NCI-H2081 treated with DMSO at 0.1 percent for 48 hours (cell line): ENCODE measurements at regions not wholly inside any gene's neighbourhood (a gene's known extent, or its start where the extent isn't known, plus 50 kb on each side); places are given as distances from the start of the nearest gene placed in this dataset.

Experiments
- DNase-seq: peaks from one replicate; lab custom pipeline; 2025; lab: John Stamatoyannopoulos, UW

DNA sequence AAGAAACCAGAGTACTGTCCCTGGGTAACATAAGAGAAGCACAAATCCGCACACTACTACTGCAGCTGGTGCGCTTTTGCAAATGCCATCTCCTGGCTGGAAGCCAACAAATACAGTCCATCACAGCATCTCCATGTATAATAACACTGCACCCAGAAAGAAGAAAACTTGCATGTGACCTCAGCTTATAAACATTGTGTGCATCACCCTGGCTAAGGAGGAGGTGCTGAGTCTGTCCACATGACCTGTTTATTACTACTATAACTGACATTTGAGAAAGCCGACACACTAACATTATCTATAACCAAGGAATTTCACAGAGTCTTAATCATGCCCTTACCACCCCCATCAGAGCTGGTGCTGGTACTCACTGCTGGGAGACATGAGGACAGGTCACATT lies 516.8 kb downstream of the CFAP47 start:
- DNase-seq, result no peak

DNA sequence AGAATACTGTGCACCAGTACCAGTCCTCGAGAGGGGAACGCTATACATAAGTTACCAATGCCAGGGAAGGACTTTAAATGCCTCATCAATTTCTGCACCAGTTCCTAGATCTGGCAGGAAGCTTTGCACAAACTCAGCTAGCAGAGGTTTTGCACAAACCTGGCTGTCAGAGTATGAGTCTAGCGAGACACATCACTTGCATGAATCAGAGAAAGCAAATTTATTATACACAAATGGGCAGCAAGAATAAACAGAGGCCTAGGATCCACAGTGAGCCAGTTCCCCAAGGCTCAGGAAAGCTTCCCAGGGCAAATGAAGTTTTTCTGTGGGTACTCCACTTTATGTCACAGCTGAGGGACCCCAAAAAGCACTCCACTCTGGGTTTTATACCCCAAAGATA lies 523.5 kb downstream of the CFAP47 start:
- no peak for DNase-seq

DNA sequence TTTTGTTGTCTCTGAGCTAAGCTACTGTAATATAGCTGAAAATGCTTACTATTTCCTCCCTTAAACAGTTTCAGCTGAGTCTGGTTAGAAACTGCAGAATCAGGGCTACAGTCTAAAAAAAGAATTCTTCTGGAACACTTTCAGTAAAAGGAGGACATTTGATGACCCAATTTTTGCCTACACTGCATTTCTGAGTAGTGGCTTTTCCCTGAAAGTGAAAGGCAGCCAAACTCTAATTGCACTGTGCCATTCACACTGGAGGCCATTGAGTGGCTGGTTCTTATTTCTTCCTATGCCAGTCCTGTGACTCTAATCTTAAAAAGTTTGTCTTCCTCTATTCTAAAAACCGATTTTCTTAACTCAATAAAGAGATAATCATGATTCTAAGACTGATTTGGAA lies 526.0 kb downstream of the CFAP47 start:
- no peak for DNase-seq

DNA sequence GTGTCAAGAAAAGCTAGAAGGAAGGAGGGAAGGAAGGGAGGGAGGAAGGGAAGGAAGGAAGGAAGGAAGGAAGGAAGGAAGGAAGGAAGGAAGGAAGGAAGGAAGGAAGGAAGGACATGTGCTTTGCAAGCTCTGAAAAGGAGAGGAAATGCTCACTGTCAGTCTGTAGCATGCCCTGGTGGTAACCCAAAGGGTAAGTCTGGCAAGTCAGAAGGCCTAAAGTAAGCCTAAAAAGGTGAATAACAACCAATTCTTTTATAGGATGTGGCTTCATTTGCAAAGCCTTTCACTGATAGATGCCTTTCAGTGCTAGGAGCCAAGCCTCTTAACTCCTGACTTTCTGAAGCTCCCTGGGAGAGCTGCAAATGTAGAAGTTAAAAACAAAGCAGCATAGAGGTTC lies 542.6 kb downstream of the CFAP47 start:
- DNase-seq, result no peak

DNA sequence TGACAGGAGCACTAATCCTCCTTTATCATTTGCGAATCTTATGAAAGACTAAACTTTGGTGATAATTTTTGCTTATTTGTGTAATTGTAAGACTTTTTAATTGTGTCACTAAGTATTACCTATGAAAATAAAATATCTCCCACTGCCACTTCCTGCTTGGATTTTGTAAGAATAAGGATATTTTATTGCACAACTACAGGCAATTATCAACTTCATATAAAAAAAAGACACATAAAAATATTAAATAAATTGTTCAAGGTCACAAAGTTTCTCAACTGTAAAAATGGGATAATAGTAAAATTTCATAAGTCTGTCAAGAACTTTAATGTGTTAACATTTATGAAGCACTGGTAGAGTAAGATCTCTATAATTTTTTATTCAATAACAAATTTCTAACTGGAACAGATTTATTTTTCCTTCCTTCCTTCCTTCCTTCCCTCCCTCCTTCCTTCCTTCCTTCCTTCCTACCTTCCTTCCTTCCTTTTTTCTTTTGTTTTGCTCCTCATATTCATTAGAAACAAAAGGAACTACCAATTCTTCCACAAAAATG lies 527.6 kb upstream of the FAM47C start:
- no peak for DNase-seq

DNA sequence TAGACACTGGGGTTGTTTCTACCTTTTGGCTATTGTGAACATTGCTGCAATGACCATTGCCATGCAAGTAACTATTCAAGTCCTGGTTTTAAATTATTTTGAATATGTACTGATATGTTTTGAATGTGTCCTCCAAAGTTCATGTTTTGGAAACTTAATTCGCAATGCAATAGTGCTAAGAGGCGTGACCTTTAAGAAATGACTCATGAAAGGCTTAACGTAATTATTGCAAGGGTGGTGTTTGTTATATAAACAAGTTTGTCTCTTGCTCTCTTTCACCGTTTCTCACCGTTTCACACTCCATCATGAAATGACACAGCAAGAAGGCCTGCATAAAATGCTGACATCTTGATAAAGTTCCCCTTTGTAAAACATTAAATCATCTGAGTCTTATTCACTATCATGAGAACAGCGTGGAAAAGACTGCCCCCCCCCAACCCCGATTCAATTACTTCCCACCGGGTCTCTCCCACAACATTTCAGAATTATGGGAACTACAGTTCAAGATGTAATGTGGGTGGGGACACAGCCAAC lies 506.9 kb upstream of the FAM47C start:
- no peak for DNase-seq

DNA sequence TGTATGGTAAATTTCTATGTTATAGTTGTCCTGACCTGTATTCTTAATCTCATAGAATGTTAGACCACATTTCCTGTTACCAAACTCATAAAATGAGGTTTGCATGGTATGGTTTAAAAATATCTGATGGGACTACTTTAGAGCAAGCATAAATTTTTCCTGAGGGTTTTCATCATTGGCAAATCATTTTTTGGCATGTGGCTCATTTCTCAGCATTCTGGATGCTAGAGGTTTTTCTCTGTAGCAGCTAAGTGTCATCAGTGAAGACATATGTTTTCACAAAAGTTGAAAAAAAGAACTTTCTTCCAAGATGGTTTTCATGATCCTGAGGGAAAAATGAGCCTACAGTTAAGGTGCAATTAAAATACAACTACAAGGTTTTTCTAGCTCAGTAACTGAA lies 503.5 kb upstream of the FAM47C start:
- no peak for DNase-seq

DNA sequence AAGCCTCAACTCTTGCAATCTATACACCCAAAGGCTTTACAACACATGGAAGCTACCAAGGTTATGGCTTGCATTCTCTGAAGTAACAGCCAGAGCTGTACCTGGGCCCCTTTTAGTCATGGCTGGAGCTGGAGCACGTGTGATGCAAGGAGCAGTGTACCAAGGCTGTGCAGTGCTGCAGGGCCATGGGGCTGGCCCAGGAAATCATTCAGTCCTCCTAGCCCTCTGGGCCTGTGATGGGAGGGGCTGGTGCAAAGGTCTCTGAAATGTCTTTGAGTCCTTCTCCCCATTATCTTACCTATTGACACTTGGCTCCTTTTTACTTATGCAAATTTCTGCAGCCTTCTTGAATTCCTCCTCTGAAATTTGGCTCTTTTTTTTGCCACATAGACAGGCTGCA lies 500.1 kb upstream of the FAM47C start:
- no peak for DNase-seq

DNA sequence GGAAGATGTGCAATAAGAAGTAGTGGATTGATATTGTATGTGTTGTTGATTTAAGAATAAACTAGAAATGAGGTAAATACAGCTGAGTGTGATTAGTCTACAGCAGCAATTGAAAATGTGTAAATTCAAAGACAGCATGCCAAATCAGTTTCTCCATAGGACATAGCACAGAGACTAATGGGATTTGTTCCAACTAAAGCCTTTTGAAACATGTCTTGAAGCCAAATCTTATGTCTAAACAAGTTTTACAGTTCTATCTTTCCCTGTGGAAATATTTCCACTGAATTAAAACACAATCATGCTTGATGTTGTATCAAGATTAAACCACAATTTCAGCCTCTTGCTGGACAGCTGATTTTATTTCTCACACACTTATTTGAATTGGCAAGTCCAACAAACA lies 497.4 kb upstream of the FAM47C start:
- no peak for DNase-seq

DNA sequence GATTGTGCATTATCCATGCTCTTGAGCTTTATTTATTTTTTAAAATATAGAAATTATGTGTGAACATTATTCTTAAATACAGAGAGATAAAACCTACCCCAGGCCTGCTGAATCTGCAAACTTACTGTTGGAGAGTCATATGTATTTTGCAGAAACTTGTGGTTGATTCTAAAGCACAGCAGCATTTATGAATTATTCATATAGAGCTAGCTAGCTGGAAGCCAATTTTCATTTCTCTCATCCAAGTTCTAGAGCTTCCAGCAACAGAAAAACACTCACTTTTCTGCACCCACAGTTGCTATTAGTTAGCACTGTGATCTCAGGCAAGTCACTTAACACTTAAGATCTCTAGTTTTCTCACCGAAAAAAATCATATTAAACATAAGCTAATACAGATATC lies 479.5 kb upstream of the FAM47C start:
- DNase-seq, result no peak

DNA sequence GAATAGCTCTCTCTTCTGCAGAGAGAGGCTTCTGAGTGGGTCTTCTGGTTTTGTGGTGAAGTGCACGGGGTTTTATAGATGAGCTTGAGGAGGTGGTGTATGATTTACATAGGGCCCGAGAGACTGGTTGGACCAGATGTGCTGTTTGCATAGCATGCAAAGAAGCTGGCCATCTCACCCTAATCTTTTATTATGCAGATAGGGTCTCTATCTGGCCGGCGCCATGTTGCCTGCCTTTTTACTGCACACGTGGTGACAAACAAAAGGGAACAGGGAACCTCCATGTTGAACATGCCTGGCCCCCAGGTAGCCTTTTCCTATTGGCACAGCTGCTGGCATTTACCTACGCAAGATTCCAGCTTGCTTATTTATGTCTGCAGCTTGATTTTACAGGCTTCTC lies 473.3 kb upstream of the FAM47C start:
- DNase-seq, result no peak

DNA sequence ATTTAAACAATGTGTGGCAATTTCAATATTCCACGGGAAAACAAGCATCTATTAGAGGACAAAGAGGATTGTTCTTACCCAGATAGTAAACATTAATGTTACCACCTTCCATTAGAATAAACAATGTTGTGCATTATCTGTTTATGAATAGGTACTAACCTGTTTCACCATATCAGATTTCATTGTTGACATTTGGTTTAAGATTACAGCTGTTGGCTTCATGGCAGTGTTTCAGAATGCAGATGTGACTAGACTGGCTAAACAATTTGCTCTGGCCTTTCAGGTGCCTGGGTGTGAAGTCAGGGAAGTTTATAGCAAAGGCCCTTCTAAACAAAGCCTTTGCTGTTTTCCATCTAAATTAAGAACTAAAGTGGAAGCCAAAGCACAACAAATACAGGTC lies 464.7 kb upstream of the FAM47C start:
- no peak for DNase-seq

DNA sequence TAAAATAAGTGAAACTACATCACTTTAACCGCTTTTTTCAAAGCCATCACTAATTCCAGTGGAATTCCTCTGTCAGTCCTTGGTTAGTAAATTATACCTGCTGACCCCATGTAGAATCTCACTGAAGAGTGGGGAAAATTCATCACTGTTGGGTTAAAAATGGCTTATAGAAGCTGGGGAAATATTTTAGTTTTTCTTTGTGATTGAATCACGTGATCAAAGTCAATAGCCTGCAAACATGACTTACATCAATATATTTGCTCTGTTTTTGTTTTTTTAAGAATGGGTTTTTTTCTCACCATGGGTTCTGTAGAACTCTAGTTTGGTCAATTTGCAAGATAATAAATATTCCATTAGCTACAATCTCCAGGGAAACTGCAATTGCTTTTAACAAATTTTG lies 445.2 kb upstream of the FAM47C start:
- no peak for DNase-seq

DNA sequence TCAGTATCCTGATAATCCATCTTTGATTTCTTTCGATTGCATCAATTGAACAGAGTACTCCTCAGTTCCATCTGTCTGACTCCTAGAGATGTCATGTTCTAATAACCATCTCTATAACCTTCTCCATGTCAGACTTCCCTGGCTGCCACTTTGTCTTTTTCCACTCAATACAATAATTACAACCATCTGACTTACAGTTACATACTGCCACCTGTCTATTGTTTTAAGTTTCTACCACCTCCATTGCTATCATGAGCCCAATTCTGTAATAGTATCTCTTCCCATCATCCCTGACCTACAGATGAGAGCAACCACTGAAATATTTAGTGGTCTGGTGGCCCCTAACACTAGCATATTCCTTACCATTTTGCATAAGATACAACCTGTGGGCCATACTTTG lies 439.2 kb upstream of the FAM47C start:
- no peak for DNase-seq

DNA sequence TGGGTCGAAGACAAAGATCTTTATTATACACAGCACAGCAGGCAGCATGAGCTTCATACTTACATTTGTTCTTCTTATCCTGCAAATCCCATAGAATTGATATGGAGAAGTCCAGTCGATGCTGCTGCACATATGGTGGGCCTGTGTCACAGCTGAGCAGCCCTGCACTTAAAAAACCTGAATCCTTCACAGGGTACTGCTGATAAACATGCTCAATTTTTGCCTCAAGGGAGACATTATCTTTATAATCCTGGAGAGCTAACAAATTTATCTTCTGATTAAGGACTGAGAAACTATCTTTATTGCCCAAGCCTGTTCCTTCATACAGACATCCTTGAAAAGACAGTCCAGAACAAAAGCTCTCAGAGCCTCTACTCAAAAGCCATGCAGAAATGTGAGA lies 434.4 kb upstream of the FAM47C start:
- DNase-seq, result no peak

DNA sequence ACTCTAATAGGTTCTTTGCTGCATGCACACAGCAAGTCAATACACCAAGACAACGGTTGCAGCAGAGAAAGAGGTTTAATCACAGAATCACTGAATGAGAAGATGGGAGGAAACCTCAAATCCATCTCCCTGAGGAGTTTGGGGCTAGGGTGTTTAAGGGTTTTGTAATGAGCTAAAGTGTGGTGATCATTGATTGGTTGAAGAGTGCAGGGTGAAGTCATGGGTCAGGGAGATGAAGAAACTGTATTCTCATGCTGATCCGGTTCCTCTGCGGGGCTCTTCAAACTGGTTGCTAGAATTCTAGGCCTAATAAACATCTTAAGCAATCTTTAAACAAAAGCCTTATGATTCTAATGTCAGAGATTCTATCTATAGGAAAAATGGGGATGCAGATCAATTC lies 432.5 kb upstream of the FAM47C start:
- DNase-seq, result no peak

DNA sequence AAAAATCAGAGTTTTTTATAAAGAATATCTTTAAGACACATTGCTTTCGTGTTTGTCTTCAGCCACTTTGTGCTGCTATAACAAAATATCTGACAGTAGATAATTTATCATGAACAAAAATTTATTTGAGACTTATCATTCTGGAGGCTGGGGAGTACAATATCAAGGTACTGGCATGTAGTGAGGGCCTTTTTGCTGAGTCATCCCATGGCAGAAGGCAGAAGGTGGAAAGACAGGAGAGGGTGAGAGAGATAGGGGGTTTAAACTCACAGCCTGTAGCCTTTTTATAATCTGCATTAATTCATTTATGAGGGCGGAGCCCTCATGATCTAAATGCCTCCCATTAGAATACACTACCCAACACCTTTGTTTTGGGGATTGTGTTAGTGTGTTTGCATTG lies 431.2 kb upstream of the FAM47C start:
- no peak for DNase-seq

DNA sequence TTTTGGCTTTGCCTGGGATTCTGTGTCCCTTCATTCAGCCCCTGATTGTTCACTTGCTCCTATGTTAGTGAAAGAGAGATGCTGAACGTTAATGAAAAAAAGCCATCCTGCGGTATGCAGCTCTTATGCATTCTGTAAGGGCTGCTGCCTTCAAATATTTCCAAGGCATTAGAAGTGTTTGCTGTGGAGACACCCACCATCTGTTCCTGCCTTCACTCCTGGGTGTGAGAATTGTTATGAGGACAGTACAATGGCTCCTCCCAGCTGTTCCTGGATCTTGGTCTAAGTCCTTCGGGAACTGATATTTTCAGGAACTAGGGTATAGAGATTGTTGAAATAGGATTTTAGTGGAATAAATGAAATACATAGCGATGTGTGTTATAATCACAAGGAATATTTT lies 427.1 kb upstream of the FAM47C start:
- no peak for DNase-seq

DNA sequence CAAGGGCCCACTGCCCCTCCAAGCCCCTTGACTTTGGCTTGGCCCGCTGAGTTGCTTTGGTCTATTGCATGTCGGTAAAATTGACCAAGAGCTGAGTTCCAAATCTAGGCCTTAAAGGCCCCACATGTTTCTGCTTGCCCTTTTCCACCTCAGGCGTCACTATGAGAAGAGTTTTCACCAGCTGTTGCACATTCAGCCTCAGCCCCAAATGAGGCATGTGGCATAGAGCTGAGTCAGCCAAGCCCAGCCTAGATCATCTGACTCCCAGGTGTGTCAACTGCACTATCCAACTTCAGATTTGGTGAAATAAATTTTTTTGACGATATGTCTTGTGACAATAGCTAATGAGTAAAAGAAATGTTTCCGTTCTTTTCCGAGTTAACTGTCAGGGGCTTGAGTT lies 424.5 kb upstream of the FAM47C start:
- no peak for DNase-seq

DNA sequence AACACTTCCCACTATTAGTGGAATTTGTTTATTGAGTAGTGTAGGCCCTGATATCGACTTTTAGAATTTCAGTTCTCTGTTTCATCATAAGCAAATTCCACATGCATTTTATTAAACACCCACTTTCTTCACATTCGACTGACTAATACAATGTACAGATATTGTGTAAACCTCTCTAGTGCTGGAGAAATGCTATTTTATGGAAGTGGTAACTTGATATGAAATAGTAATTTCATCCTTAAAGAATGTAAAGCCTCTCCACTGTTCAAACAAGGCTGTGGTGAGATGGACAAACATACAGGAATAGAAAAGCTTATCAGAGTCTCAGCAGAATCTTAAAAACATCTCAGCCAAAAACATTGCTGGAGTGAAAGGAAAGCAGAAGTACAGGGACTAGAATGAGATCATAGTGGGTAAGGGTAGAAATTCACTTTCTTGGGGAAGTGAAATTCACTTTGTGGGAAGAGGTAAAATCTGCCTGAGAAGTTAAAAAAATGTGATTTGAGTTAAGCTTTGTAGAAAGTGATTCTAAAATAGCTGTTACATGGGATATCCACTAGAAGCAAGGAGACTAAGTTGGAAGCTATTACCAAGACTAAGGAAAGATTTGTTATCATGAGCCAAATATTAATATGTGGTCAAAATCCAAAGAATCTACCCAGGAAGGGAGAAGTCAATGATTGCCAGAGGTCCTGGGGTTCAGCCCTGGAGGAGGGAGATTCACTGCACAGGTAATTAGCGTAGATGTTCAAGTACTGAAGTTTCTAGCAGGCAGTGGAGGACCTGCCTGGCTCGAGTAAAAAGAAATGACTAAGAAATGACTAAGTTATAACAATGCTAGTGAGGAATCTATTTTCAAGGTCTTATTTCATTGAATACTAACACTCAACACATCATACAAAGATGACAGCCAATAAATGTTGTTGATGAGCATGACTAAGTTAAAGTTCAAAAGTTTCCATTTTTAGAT lies 398.3 kb upstream of the FAM47C start:
- DNase-seq, result no peak

DNA sequence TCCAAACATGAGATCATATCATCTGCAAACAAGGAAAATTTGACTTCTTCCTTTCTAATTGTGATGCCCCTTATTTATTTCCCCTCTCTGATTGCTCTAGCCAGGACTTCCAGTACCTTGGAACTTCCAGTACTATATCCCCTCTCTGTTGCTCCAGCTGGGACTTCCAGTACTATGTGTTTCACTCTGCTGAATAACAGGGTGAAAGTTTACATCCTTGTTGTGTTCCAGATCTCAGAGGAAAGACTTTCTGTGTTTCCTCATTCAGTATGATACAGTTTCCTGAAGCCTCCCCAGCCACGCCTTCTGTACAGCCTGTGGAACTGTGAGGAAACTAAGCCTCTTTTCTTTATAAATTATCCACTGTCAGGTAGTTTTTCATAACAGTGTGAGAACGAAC lies 381.3 kb upstream of the FAM47C start:
- DNase-seq, result no peak

DNA sequence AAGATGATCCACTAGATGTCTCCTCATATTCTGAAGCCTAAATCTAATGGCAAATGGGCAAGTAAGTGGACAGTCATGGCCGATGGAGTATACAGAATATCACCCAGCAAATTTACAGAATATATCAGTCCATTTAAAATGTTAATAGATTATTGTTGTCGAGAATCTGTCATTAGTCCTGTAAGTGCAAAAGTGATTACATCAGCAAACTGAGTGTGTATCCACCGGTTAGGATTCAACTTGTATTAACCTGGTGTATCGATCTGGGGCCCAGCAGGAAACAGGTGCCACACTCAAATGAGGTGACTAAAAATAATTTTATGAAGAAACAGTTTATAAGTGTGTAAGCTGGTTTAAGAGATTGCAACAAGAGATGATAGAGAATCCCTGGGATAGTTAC lies 367.9 kb upstream of the FAM47C start:
- DNase-seq, result no peak

DNA sequence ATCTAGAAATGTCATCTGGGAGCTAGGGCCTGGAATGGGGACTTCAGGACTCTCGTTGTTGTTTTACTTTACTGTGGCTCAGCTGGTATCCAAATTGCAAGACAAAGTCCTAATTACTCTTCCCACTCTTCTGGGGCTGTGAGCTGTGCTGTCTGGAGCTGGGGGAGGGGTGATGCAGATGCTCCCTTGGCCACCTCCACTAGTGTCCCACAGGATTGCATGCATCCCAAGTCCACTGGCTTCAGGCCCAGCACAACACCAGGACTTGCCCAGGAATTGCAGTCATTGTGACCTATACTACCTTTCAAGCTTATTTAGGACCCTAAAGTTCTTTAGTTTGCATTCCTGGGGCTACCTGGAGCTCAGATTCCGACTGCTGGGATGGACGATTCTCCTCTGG lies 366.1 kb upstream of the FAM47C start:
- DNase-seq, result no peak

DNA sequence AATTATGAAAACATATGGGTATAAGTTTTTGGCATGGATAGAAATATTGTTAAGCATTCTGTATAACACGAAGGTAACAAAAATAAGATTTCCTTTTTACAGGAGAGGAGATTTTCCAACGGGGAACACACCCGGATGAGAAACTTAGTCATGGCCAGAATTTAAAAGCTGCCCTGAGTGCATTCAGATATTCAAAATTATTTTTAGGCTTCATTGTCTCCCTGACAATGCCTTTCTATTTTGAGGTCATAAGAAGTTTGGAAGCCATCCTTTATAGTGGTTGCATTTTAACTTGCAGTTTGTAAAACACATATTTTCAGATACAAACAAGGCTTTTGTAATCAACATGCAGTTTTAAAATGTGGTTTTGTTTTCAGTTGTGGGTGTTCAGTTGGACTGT lies 357.5 kb upstream of the FAM47C start:
- no peak for DNase-seq
